Ishikawa (cell line): ENCODE measurements at regions not wholly inside any gene's neighbourhood (a gene's known extent, or its start where the extent isn't known, plus 50 kb on each side); places are given as distances from the start of the nearest gene placed in this dataset.

Source experiments
- EGR1 ChIP-seq: IDR thresholded peaks from 2 replicates; pipeline ENCODE4 v1.6.1; 2012
- EP300 ChIP-seq: IDR thresholded peaks from 2 replicates; pipeline ENCODE4 v1.6.1; 2012; ENCODE audit warnings: borderline replicate concordance
- FOXM1 ChIP-seq: IDR thresholded peaks from 2 replicates; pipeline ENCODE4 v1.6.1; 2012; ENCODE audit warnings: low read depth, borderline replicate concordance
- RAD21 ChIP-seq: IDR thresholded peaks from 2 replicates; pipeline ENCODE4 v1.6.1; 2012; ENCODE audit warnings: low read depth
- TCF12 ChIP-seq: IDR thresholded peaks from 2 replicates; pipeline ENCODE4 v1.6.1; 2012; ENCODE audit warnings: low read depth
- YY1 ChIP-seq: IDR thresholded peaks from 2 replicates; pipeline ENCODE4 v1.6.1; 2012; ENCODE audit warnings: low read depth

DNA sequence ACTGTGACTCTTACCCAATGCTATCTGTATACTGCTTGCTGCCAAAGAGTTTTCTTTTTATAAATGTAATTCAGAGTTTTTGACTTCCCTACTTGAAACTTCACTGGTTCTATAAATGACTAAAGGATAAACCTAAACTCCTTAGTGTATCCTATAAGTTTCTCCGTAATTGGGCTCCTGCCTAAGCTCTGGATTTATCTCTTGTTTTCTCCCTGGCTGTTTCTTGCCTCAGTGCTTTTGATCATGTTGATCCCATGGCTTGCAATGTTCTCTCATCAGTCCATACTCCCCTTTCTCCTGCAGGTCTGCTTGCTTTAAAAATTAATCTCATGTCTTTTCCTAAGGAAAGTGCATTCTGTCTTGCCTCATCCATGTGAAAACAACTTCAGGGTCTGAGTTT, 1543.1 kb upstream of the IGFBP7 start:
- TF ChIP-seq TCF12 (no peak), YY1 (no peak), EGR1 (no peak), FOXM1 (no peak), RAD21 (no peak), EP300 (no peak)
